Stimulated activated naive CD8-positive, alpha-beta T cell treated with anti-CD3 and anti-CD28 coated beads, Interleukin-15, amount 100 ng/mL, for 72 hours (primary cell): ENCODE measurements at regions not wholly inside any gene's neighbourhood (a gene's known extent, or its start where the extent isn't known, plus 50 kb on each side); places are given as distances from the start of the nearest gene placed in this dataset.
"Not testable (repeated sequence)": the region's sequence is repeated elsewhere in the genome, so short reads cannot be mapped to it uniquely, and the experiment has no call there.

ENCODE experiments used
- ATAC-seq: fragments of 150-1000 bp; cut with Tn5 transposase; 2 replicates; pipeline ENCODE4 v1.10.0; 2021; ENCODE audit warnings: mild to moderate bottlenecking, moderate library complexity
- DNase-seq, 2 donors: peaks; one replicate each; pipeline ENCODE4 v3.0.0; 2021 to 2022
- H3K27ac Mint-ChIP-seq, 2 donors: one replicate each; pipeline ENCODE4 v1.8.0; 2022; ENCODE audit warnings: mild to moderate bottlenecking in 2 of 2, mixed read lengths in 2 of 2, moderate library complexity in 2 of 2
- H3K27me3 Mint-ChIP-seq: one replicate; pipeline ENCODE4 v1.8.0; 2022; ENCODE audit warnings: mixed read lengths
- H3K4me1 Mint-ChIP-seq: one replicate; pipeline ENCODE4 v1.8.0; 2022; ENCODE audit warnings: mild to moderate bottlenecking, mixed read lengths
- H3K4me3 Mint-ChIP-seq, 2 donors: one replicate each; pipeline ENCODE4 v1.8.0; 2022; ENCODE audit warnings: mild to moderate bottlenecking in 2 of 2, mixed read lengths in 2 of 2, moderate library complexity in 1 of 2
- H3K9me3 Mint-ChIP-seq, 2 donors: one replicate each; pipeline ENCODE4 v1.8.0; 2022; ENCODE audit warnings: mixed read lengths in 2 of 2

- no peak overlapping the region for H3K27ac Mint-ChIP-seq
- ATAC-seq (no peak), DNase-seq (no peak)
- no peaks in the 10 kb centered on the region for H3K4me1 Mint-ChIP-seq
- peaks cover 4 to 12% of the 10 kb centered on the region in 2 donors for H3K9me3 Mint-ChIP-seq
- no peak overlapping the region for H3K4me3 Mint-ChIP-seq
- no peaks in the 10 kb centered on the region for H3K27me3 Mint-ChIP-seq
These were observed 623.3 kb upstream of the FOXG1 start for GRCh38 chr14:28143316-28143715.

- Mint-ChIP-seq H3K4me3 (no peak overlapping the region), H3K27me3 (no peaks in the 10 kb centered on the region), H3K4me1 (no peaks in the 10 kb centered on the region), H3K9me3 (peaks cover 0 to 8% of the 10 kb centered on the region in 2 donors), H3K27ac (no peak overlapping the region)
- no peak for ATAC-seq
- DNase-seq, result no peak
These were observed 614.7 kb upstream of the FOXG1 start for GRCh38 chr14:28151926-28152325.

- H3K4me1 Mint-ChIP-seq, result no peaks in the 10 kb centered on the region
- no peak overlapping the region for H3K4me3 Mint-ChIP-seq
- H3K27ac Mint-ChIP-seq, result no peak overlapping the region
- peaks cover 0 to 8% of the 10 kb centered on the region in 2 donors for H3K9me3 Mint-ChIP-seq
- H3K27me3 Mint-ChIP-seq, result no peaks in the 10 kb centered on the region
- ATAC-seq (no peak), DNase-seq (no peak)
These were observed 614.0 kb upstream of the FOXG1 start for GRCh38 chr14:28152453-28153044.

- DNase-seq (no peak), ATAC-seq (no peak)
- H3K4me3 Mint-ChIP-seq, result no peak overlapping the region
- H3K27me3 Mint-ChIP-seq, result no peaks in the 10 kb centered on the region
- no peak overlapping the region for H3K27ac Mint-ChIP-seq
- peaks cover 4 to 5% of the 10 kb centered on the region in 2 donors for H3K9me3 Mint-ChIP-seq
- no peaks in the 10 kb centered on the region for H3K4me1 Mint-ChIP-seq
These were observed 609.2 kb upstream of the FOXG1 start for GRCh38 chr14:28157289-28157869.

- no peak overlapping the region for H3K27ac Mint-ChIP-seq
- DNase-seq, result no peak
- H3K9me3 Mint-ChIP-seq, result peaks cover 0 to 5% of the 10 kb centered on the region in 2 donors
- no peak overlapping the region for H3K4me3 Mint-ChIP-seq
- no peaks in the 10 kb centered on the region for H3K27me3 Mint-ChIP-seq
- no peaks in the 10 kb centered on the region for H3K4me1 Mint-ChIP-seq
- no peak for ATAC-seq
These were observed 608.4 kb upstream of the FOXG1 start for GRCh38 chr14:28157887-28158791.

GRCh38 chr14:28161040-28161439, 605.5 kb upstream of the FOXG1 start:
- no peak for DNase-seq
- no peak for ATAC-seq
- Mint-ChIP-seq H3K9me3 (peaks cover 0 to 5% of the 10 kb centered on the region in 2 donors), H3K27ac (no peak overlapping the region), H3K27me3 (no peaks in the 10 kb centered on the region), H3K4me3 (no peak overlapping the region), H3K4me1 (no peaks in the 10 kb centered on the region)

GRCh38 chr14:28163233-28163632, 603.4 kb upstream of the FOXG1 start:
- ATAC-seq (no peak), DNase-seq (no peak)
- peaks cover 6 to 8% of the 10 kb centered on the region in 2 donors for H3K9me3 Mint-ChIP-seq
- no peaks in the 10 kb centered on the region for H3K27me3 Mint-ChIP-seq
- no peak overlapping the region for H3K4me3 Mint-ChIP-seq
- no peaks in the 10 kb centered on the region for H3K4me1 Mint-ChIP-seq
- H3K27ac Mint-ChIP-seq, result no peak overlapping the region

GRCh38 chr14:28163897-28164296, 602.7 kb upstream of the FOXG1 start:
- Mint-ChIP-seq H3K27ac (no peak overlapping the region), H3K9me3 (peaks cover 11 to 13% of the 10 kb centered on the region in 2 donors)
- ATAC-seq, result no peak

GRCh38 chr14:28187902-28188830, 578.4 kb upstream of the FOXG1 start:
- peaks cover 0 to 11% of the 10 kb centered on the region in 2 donors for H3K9me3 Mint-ChIP-seq
- not testable (repeated sequence) for DNase-seq, H3K4me3 Mint-ChIP-seq, H3K27ac Mint-ChIP-seq, ATAC-seq, H3K27me3 Mint-ChIP-seq, H3K4me1 Mint-ChIP-seq

More at GRCh38 chr14:28163897-28164296, 602.7 kb upstream of the FOXG1 start:
- no peak for DNase-seq
- H3K4me3 Mint-ChIP-seq, result no peak overlapping the region
- H3K4me1 Mint-ChIP-seq, result no peaks in the 10 kb centered on the region
- H3K27me3 Mint-ChIP-seq, result no peaks in the 10 kb centered on the region

- Mint-ChIP-seq H3K4me1 (no peaks in the 10 kb centered on the region), H3K9me3 (peaks cover 0 to 13% of the 10 kb centered on the region in 2 donors), H3K27me3 (no peaks in the 10 kb centered on the region), H3K27ac (no peak overlapping the region), H3K4me3 (no peak overlapping the region)
- ATAC-seq (no peak), DNase-seq (no peak)
These were observed 569.7 kb upstream of the FOXG1 start for GRCh38 chr14:28196878-28197277.

- Mint-ChIP-seq H3K9me3 (peaks cover 11 to 21% of the 10 kb centered on the region in 2 donors), H3K4me3 (no peak overlapping the region), H3K27ac (no peak overlapping the region), H3K4me1 (no peaks in the 10 kb centered on the region), H3K27me3 (no peaks in the 10 kb centered on the region)
- DNase-seq (no peak), ATAC-seq (no peak)
These were observed 546.2 kb upstream of the FOXG1 start for GRCh38 chr14:28220391-28220790.

GRCh38 chr14:28240909-28241308, 525.7 kb upstream of the FOXG1 start:
- Mint-ChIP-seq H3K27me3 (no peaks in the 10 kb centered on the region), H3K9me3 (peaks cover 15 to 32% of the 10 kb centered on the region in 2 donors), H3K27ac (no peak overlapping the region), H3K4me3 (no peak overlapping the region), H3K4me1 (no peaks in the 10 kb centered on the region)
- no peak for ATAC-seq
- DNase-seq, result no peak

GRCh38 chr14:28242895-28243294, 523.7 kb upstream of the FOXG1 start:
- DNase-seq (no peak), ATAC-seq (no peak)
- Mint-ChIP-seq H3K4me3 (no peak overlapping the region), H3K9me3 (peaks cover 14 to 27% of the 10 kb centered on the region in 2 donors), H3K27ac (no peak overlapping the region), H3K4me1 (no peaks in the 10 kb centered on the region), H3K27me3 (no peaks in the 10 kb centered on the region)

GRCh38 chr14:28243600-28243999, 523.0 kb upstream of the FOXG1 start:
- no peak for ATAC-seq
- Mint-ChIP-seq H3K4me1 (no peaks in the 10 kb centered on the region), H3K4me3 (no peak overlapping the region), H3K27me3 (no peaks in the 10 kb centered on the region), H3K9me3 (peaks cover 13 to 20% of the 10 kb centered on the region in 2 donors), H3K27ac (no peak overlapping the region)
- DNase-seq, result no peak

- Mint-ChIP-seq H3K27me3 (no peaks in the 10 kb centered on the region), H3K9me3 (peaks cover 11 to 12% of the 10 kb centered on the region in 2 donors), H3K27ac (no peak overlapping the region), H3K4me1 (no peaks in the 10 kb centered on the region), H3K4me3 (no peak overlapping the region)
- DNase-seq (no peak), ATAC-seq (no peak)
These were observed 521.4 kb upstream of the FOXG1 start for GRCh38 chr14:28245216-28245615.
